UCSD-AML1 (cell line): ENCODE measurements at regions not wholly inside any gene's neighbourhood (a gene's known extent, or its start where the extent isn't known, plus 50 kb on each side); places are given as distances from the start of the nearest gene placed in this dataset.

Experiments used
- DNase-seq: peaks from one replicate; lab custom pipeline; 2025; ENCODE audit not compliant: unreplicated experiment; lab: John Stamatoyannopoulos, UW

DNA sequence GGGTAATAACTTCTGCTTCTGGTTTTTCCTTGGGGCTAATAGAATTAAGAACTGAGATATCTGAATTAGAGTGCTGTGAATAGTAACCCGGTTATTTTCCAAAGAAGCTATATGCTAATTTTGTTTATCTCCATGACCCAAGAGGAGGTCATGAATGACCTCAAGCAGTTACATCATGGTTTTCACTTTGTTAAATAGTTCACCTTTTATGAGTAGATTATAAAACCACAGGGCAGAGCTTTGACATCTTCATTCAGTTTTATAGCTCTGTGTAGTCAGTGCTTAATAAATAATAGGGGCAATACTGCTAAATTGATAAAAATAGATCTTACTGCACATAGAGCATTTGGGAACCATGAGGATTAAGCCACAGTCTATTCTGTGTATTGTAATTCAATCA, 462.2 kb downstream of the LRIG3 start:
- DNase-seq: no peak

GRCh38 chr12:58459191-58459590, 461.1 kb downstream of the LRIG3 start:
- no peak for DNase-seq

DNA sequence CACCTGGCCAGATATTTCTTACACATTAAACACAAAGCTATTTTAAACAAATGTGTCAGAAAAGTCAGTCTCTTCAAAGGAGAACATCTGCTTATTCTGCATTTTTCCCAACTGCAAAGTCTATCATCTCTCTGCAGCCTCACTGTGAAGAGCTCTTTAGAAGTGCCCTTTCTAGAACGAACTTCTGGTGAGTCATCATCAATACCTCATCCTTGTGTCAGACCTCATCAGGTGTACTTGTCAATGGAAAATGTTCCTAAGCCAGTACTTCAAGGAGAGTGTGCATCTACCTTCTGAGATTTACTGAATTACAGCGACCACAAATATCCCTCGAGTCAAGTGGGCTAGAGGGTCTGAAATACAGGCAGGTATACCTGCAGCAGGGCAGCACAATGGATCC, 457.3 kb downstream of the LRIG3 start:
- no peak for DNase-seq

DNA sequence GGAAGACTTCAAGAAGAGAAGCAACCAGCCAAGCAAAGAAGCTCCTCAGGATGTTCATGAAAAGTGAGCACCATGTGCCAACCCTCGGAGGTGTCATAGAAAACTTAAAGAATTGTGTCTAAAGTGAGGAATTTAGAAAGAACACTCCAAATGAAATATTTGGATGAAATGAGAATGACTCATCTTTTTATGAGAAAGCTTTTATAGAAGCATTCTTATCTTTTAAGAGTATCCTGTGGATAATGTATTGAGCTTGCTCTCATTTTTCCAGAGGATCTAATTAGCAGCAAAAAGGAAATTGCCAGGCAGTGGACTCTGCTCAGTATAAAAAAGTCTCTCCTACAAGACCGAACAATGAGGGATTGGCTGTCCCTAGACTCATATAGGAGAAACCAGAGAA, 454.9 kb downstream of the LRIG3 start:
- no peak for DNase-seq

DNA sequence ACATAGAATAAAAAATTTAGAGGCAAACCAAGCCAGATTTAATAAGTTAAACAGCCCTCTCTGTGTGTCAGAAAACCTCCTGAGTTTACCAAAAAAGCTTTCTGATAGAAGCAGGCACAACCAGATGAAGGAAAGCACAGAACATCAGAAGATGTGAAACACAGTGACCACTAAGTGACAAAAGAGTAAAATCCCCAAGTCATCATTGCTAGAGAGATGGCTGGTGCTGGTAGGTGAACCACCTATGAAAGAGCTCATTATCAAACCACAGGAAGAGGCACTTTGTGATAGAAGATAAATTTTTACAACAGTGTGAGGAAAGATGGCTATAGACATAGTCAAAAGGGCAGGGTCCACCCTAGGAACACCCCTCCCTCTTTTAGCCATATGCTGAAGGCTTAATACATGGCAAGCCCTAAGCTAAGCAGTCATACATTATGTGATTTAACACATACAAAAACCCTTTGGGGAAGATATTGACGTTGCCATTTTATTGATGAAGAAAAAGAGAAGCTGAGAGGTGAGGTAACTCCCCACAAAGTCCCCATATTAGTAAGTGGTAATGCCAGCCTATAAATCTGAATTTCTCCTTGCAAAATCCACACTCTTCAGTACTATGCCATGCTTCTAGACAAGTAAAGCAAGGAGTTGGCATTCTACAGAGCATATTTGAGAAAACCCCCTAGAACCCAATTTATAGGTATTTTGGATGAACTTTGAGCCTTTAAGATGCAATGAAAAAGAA, 449.9 kb downstream of the LRIG3 start:
- no peak for DNase-seq

DNA sequence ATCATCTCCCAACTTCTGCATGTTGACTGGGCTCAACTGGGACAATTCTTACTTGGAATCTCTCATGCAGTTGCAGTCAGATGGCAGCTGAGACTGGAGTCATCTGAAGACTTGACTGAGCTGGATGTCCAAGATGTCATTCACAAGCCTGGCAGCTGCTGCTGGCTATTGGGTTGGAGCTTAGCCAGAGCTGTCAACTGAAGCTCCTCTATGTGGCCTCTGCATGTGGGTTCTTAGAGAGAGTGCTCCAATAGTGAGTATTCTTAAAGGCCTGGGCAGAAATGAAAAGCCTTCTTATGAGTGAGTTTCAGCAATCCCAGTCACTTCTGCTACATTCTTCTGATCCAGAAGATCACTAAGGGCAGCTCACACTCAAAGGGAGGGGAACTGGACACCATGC, 440.9 kb downstream of the LRIG3 start:
- DNase-seq: no peak

GRCh38 chr12:58481811-58482210, 438.5 kb downstream of the LRIG3 start:
- no peak for DNase-seq

GRCh38 chr12:58487255-58487654, 433.0 kb downstream of the LRIG3 start:
- no peak for DNase-seq

- DNase-seq: no peak
Measured at GRCh38 chr12:58487678-58488161, 432.6 kb downstream of the LRIG3 start.

DNA sequence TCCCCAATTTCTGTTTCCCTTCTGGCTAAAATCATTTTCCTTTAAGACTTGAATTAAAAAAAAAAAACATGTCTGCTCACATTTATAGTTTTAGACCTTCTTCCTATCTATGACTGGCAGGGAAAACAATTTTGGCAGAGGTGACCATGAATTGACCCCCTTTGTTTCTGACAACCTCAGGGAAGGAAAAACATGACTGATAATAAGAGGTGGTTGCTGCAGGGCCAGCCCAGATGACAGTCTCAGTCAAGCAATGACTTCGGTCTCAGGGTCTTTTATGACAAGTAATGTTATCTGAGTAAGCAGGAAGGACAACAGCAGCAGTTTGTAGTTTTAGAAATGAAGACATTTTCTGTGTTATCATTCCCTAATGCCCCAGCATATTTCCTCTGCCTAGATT, 430.9 kb downstream of the LRIG3 start:
- no peak for DNase-seq

DNA sequence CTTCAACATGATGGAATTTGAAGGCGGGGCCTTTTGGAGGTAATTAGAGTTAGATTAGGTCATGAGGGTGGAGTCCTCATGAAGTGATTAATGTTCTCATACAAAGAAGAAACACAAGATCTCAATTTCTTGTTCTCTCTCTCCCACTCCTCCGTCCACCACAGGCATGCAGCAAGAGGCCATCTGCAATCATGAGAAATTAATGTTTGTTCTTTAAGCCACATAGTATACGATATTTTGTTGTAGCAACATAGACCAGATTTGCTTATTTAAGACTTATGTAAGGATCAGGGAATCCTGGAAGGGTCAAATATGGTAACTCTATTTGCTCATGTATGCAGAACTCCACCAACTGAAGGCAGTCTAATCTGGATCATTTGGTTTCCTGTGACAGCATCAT, 429.0 kb downstream of the LRIG3 start:
- DNase-seq: no peak

DNA sequence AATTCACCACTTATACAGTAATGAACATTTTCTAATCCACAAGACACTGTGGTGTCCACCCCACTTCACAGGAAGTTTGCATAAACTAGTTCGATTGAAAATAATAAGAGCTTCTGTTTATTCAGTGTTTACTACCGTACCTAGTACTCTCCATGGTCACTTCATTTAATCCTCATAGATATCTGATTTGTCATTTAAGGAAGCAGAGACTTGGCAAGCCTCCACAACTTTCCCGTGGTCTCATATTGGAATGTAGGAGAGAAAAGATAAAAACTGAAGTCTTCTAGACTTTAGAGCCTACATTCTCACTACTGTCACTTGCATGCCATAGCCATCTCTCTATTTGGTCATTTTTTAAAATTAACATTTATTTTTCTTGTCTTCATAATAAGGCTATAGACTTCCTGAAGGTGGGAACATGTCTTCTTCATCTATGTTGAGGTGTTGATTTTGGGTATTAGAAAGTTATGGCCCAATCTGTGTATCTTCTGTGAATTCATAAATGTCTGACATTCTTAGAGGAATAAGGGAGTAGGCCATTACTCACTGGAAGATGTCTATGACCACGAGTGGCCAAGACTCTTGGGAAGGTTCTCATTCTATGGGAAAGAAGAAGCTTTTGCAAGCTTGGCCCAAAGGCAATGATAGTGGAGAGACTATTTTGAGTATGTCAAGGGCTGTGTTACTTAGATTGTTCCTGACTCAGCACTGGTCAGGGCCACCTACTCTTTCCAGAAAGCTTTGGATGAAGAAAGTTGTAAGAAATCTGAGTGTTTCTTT, 423.7 kb downstream of the LRIG3 start:
- no peak for DNase-seq

GRCh38 chr12:58500399-58500798, 419.9 kb downstream of the LRIG3 start:
- DNase-seq: no peak

- no peak for DNase-seq
Measured at GRCh38 chr12:58502226-58502625, 418.1 kb downstream of the LRIG3 start.

DNA sequence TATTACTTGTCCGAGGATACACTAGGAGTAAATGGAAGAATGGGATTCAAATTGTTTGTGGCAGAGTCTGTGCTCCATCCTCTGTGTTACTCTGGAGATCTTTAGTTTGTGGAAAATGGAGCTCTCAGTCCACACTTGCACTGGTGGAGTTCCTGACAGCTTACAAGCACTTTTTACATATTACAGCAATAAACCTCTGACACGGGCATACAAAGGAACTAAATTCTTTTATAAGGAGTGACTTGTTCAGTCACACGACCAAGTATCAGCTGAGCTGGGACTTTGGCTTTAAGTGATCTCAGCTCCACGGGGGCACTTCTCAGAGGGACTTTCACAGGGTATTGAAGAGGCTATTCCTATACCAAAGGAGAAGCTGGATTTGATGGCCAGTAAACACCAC, 417.5 kb downstream of the LRIG3 start:
- DNase-seq: no peak

DNA sequence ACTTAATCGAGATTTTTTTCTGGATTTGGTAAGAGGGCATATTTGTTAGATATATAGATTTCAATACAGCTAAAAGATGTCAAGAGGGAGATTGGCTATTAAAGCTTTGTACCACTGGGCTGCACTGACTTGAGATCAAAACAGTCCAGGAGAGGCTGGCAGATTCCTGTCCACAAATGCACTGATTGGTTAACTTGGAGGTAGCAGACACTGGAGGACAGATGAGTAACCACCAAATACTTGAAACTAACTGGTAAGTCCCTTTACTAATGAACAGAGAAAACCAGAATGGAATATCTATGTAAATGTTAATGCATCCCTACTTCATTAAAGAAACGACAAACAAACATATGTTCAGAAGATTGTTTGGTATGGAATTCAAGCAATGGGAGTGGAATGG, 416.6 kb downstream of the LRIG3 start:
- no peak for DNase-seq

DNA sequence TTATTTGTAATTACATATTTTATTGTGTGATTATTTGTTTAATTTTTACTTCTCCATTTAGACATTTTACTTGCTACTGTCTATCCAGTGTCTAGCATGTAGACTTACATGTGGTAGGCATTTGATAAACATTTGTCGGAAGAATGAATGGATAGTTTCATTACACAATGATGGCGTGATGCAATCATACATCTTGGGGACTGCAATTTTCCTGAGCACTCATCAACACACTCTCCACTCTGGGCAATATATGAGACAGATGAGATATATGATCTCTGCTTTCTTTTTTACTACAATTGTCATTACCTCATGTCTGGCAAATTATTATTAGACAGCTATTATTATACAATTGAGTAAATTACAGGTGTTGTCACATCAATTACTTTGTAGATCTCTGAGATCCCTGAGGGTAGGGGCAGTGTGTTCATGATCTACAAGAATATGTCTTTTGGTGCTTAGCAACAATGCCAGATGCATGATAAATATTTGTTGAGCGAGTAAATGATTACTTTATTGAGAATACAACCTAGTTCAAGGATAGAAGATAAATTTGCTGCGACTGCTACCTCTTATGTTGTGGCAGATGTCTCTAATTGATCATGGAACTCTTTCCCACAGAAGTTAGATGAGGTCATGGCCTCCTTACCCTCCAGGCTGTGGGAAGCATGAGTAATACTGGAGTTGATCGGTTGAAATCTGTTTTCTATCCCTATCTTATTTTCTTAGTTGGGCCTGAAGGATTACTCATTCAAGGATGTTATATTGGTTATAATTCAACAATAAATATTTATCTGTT, 416.0 kb downstream of the LRIG3 start:
- no peak for DNase-seq

DNA sequence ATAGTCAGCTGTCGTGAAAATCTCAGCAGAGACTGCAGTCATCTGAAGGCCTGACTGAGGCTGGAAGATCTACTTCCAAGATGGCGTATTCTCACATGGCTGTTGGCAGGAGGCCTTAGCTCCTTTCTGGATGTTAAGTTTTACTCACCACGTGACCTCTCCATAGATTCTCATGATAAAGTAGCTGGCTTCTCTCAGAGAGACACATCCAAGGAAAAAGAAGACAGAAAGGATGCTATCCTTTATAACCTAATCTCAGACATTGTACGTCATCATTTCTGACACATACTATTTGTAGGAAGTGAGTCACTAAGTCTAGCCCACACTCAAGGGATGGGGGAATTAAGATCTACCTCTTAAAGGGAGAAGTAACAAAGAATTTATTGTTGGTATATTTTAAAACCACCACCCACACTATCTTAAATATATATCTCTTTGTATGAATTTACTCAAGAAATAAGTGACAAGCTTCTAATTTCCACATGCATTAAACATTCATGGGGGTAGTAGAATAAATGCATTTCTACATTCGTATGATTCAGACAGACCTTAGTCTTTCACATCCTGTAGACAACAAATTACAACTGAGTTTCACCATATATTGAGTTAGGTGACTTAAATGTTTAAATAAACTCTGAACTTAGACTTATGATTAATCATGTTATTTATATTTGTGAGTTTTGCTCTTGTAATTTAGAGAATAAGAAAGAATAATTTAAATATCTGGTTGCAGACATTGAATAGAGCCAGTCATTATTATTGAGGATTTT, 411.0 kb downstream of the LRIG3 start:
- DNase-seq: no peak

DNA sequence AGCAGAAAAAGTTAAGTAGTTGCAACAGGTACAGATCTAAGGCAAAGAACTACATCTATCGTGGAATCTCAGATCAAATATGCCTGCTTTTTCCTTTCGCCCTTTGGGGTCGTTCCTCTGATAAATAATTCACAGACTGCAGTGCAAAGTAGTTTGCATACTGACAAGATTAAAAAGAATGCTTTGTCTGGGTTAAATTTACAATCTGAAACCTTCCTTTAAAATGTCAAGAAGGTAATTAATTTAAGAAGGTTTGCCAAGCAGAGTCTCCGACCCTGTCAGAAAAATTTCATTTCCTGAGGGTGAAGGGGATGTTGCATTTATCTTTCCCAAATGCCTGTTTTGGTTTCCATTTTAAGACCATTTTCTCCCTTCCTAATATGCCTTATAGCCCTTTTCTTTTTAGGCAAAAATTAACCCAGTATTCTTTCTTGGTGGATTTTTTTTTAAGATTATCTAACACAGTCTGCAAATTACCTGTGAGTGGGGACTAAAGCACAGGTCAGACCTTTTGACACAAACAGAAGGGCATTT, 406.9 kb downstream of the LRIG3 start:
- DNase-seq: no peak

- no peak for DNase-seq
Measured at GRCh38 chr12:58513852-58514251, 406.5 kb downstream of the LRIG3 start.

DNA sequence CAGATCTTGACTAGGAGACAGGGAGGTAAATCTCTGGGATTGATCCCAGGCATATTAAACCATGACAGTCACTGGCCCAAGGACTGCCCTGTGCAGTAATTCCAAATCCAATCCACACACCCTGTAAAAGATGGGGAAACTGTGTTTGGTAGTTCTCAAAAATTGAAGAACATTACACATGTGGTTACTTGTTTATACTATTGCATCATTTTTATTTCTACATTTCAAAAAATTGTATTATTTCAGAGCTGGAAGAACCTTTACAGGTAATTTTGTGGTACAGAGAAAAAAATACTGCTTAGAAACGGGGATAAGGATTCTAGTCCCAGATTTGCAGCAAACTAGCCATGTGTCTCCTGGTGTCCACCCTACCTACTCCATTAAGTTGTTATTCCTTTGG, 400.5 kb downstream of the LRIG3 start:
- DNase-seq: no peak
